ENCODE measurements at regions not wholly inside any gene's neighbourhood (a gene's known extent, or its start where the extent isn't known, plus 50 kb on each side); places are given as distances from the start of the nearest gene placed in this dataset.

DNA sequence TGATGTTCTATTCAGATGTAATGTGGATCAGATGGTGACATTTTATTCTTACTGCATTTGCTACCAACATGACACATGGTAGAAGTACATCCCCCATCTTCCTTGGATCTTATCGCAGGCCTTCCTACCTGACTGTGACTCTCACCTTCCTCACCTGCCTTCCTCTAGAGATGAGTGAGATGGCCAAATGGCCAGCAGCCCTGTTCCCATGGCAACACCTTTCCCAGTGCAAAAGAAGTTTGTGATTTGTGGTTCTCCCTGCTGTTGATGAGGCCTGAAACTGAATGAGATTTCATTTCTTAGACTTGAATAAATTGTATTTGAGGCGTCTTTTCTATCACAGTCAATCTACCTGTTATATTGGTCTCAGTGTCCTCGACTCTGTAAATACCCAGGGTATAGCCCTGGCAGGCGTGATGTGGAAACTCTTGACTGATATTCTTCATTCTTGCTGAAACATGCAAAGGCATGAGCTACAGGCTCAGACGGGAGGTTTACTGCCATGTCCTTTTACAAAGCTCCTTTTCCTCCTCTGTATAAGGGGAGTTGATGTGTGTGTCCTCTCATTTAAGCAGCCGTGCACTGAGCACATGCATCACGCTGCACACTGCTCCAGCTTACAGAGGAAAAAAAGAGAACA, 440.7 kb upstream of the AKR1E2 start:
- no peak for DNase-seq (ENCODE audit: low spot score)
- no peaks in the 10 kb centered on the region for H3K4me1 ChIP-seq
- no peaks in the 10 kb centered on the region for H3K27me3 ChIP-seq
- H3K27ac ChIP-seq, result no peak overlapping the region
- H3K36me3 ChIP-seq, result no peaks in the 10 kb centered on the region
- H3K9me3 ChIP-seq, result no peaks in the 10 kb centered on the region
- H3K4me3 ChIP-seq, result no peak overlapping the region
- TF ChIP-seq, protein P1, sequence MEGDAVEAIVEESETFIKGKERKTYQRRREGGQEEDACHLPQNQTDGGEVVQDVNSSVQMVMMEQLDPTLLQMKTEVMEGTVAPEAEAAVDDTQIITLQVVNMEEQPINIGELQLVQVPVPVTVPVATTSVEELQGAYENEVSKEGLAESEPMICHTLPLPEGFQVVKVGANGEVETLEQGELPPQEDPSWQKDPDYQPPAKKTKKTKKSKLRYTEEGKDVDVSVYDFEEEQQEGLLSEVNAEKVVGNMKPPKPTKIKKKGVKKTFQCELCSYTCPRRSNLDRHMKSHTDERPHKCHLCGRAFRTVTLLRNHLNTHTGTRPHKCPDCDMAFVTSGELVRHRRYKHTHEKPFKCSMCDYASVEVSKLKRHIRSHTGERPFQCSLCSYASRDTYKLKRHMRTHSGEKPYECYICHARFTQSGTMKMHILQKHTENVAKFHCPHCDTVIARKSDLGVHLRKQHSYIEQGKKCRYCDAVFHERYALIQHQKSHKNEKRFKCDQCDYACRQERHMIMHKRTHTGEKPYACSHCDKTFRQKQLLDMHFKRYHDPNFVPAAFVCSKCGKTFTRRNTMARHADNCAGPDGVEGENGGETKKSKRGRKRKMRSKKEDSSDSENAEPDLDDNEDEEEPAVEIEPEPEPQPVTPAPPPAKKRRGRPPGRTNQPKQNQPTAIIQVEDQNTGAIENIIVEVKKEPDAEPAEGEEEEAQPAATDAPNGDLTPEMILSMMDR (IDR thresholded peaks at IDR 0.05), result no peak

DNA sequence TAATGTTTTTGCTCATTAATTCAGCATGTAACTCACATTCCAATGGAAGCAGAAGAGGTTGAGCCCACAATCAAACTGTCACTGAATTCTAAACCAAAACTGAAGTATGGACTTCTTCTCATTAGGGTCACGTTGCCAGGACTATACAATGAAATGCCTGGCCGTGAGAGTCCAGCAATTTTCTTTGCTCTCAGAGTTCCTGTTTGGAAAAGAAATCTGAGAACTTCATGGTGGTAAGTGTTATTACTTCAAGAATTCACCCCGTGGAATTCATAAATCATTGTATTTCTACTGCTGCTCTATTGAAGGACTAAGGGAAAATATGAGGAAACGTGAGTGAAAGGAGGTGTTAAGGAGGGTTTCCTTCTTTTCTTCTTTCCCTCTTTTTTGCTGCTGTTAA, 441.8 kb upstream of the AKR1E2 start:
- no peaks in the 10 kb centered on the region for H3K36me3 ChIP-seq
- DNase-seq (ENCODE audit: low spot score), result no peak
- no peak overlapping the region for H3K4me3 ChIP-seq
- no peak overlapping the region for H3K27ac ChIP-seq
- TF ChIP-seq, protein P1 (IDR thresholded peaks at IDR 0.05), result no peak
- H3K27me3 ChIP-seq, result no peaks in the 10 kb centered on the region
- no peaks in the 10 kb centered on the region for H3K9me3 ChIP-seq
- H3K4me1 ChIP-seq, result no peaks in the 10 kb centered on the region

DNA sequence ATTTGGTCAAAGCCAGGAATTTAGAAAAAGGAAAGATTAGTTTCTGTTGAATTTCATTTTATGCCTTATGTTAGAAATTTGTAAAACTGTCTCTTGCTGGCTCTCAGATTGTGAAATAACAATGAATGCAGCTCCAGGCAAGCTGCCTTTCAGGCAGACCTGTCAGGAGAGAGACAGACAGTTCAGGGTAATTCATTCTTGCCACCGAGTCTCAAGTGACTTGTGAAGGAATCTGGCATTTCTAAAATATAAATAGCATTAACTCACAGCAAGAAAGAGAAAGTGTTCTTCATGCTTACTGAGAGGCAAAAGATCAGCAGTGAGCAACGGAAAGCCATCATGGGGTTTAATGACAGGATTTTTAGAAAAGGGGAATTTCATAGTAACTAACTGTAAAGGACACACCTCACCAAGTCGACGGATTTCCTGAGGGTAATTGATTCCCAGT, 442.3 kb upstream of the AKR1E2 start:
- DNase-seq (ENCODE audit: low spot score), result no peak
- no peaks in the 10 kb centered on the region for H3K4me1 ChIP-seq
- no peak overlapping the region for H3K27ac ChIP-seq
- TF ChIP-seq, protein P1 (IDR thresholded peaks at IDR 0.05), result no peak
- no peaks in the 10 kb centered on the region for H3K36me3 ChIP-seq
- H3K4me3 ChIP-seq, result no peak overlapping the region
- no peaks in the 10 kb centered on the region for H3K27me3 ChIP-seq
- H3K9me3 ChIP-seq, result no peaks in the 10 kb centered on the region

DNA sequence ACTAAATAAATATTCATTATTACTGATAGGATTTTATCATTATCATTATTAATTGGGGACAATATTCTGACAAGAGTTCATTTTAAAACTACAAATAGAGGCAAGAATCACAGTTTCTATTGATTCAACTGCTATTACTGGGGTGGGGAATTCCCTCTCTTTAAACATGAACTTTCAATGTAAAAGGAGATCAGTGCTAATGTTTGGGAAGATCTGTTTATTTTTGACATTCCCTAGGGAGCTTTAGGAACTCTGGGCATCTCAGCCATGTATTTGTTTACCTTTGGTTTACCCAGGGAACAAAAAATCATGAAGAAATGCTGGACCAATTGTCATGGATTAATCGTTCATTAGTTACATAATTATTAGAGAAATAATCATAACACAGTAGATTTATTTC, 443.2 kb upstream of the AKR1E2 start:
- DNase-seq (ENCODE audit: low spot score), result no peak
- H3K27me3 ChIP-seq, result no peaks in the 10 kb centered on the region
- TF ChIP-seq, protein P1 (IDR thresholded peaks at IDR 0.05), result no peak

DNA sequence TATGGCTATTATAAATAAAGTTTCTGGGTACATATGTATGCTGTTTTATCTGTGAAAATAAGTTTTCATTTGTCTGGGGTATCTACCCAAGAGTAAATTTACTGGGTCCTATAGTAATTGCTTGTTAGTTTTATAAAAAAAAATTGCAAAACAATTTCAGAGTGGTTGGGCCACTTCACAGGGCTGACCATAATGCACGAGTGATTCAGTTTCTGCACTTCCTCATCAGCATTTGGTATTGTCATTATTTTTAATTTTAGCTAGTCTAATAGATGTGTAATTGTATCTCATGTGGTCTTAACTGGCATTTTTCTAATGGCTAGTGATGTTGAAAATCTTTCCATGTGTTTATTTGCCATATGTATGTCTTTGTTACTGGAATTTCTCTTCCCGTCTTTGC, 452.4 kb upstream of the AKR1E2 start:
- Histone ChIP-seq H3K27ac (peak overlapping the region in 1 of 2 donors; percentile 27), H3K27me3 (no peaks in the 10 kb centered on the region), H3K36me3 (no peaks in the 10 kb centered on the region), H3K4me3 (no peak overlapping the region), H3K4me1 (no peaks in the 10 kb centered on the region), H3K9me3 (no peaks in the 10 kb centered on the region)
- no peak for DNase-seq (ENCODE audit: low spot score)
- TF ChIP-seq, protein P1 (IDR thresholded peaks at IDR 0.05), result no peak

More for the DNA sequence above, 443.2 kb upstream of the AKR1E2 start:
- no peaks in the 10 kb centered on the region for H3K36me3 ChIP-seq
- no peaks in the 10 kb centered on the region for H3K4me1 ChIP-seq
- H3K27ac ChIP-seq, result no peak overlapping the region
- H3K4me3 ChIP-seq, result no peak overlapping the region
- no peaks in the 10 kb centered on the region for H3K9me3 ChIP-seq

DNA sequence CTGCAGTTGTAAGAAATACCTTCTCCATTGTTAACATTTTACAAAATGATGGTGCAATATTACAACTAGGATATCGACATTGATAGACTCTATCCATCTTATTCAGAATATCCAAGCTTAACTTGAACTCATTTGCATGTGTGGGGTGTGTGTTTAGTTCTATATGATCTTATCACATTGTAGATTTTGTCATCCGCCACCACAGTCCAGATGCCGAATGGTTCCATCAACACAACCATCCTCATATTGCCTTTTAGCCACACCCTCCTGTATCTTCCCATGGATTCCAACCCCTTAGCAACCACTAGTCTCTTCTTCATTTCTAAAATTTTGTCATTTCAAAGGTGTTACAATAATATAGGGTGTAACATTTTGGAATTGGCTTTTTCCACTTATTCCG, 452.9 kb upstream of the AKR1E2 start:
- no peaks in the 10 kb centered on the region for H3K9me3 ChIP-seq
- H3K36me3 ChIP-seq, result no peaks in the 10 kb centered on the region
- H3K27me3 ChIP-seq, result no peaks in the 10 kb centered on the region
- peak overlapping the region; percentile 27 to 48 for H3K27ac ChIP-seq
- no peaks in the 10 kb centered on the region for H3K4me1 ChIP-seq
- H3K4me3 ChIP-seq, result no peak overlapping the region
- TF ChIP-seq, protein P1 (IDR thresholded peaks at IDR 0.05), result no peak
- no peak for DNase-seq (ENCODE audit: low spot score)

All from right atrium auricular region (tissue), 2 donors.